HG02885 (cell line): ENCODE measurements at regions not wholly inside any gene's neighbourhood (a gene's known extent, or its start where the extent isn't known, plus 50 kb on each side); places are given as distances from the start of the nearest gene placed in this dataset.

Experiments
- ATAC-seq: cut with Tn5 transposase; IDR thresholded peaks from one replicate; pipeline ENCODE4 v1.9.1; 2021; ENCODE audit warnings: mild to moderate bottlenecking; ENCODE audit not compliant: unreplicated experiment, poor library complexity

DNA sequence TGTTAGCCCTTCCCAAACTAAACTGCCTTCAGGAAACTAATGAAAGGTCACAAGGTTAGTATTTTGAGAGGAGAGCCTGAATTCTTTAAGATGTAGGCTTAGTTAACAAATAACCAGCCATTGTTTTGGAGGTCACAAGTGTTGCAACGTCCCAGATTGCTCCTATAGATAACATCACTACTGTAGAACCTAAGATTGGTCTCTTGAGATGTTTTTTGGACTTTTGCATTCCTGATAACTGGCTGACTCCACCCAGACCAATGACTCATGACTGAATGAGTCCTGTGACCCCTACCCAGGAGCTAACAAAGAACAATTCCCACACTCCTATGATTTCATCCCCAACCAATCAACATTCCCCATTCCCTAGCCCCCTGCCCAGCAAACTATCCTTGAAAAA, 178.8 kb downstream of the SCP2D1 start:
- no peak for ATAC-seq

DNA sequence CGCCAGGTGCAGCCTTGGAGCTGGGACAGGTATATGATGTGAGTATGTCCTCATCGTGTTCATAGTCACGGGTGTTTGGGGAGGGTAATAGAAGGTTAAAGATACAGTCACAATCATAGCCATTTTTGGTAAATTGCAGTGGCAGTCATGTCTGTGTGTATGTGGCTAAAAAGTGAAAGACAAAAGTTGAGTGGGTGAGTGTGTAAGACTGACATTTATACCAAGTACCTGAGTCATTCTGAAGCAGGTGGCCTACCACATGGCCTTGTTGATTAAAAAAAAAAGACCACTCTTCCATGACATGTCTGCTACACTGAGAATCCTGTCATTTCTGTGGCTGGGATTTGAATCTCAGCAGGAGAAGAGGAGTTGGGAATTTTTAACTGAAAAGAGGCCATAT, 181.9 kb downstream of the SCP2D1 start:
- no peak for ATAC-seq

DNA sequence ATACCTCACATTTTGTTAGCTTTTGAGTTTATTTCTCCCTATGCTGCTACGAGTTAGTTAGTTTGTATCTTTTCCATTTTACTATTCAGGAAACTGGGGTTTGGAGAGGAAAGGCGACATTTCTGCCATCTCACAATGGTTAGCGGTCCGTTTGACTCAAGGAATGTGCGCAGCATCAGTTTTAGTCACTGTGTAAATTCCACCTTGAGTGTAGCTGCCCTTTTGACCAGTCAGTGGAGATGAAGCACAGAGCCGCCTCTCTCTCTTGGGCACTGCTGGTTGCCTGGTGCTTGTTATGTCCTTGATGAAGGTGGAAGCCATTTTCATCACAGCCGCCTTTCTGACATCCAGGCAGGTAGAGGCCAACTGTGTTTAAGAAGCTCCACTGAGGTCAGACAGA, 185.5 kb downstream of the SCP2D1 start:
- no peak for ATAC-seq

DNA sequence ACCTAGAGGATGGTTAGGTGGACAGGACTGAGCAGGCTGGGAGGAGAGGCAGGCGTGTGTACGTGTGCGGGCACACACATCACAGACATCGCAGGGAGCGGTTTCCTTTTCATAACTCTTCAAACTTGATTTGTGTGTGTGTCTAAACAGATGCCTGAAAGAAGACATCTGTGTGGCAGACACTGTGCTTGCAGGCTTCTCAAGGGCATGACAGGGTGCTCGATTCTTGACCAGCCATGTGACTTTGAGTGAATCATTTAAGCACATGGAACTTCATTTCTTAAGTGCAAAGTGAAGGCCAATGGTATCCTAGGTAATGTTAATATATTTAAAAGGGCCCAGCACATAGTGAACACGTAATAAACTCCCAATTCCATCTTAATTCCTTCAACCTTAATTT, 186.5 kb downstream of the SCP2D1 start:
- ATAC-seq = no peak

DNA sequence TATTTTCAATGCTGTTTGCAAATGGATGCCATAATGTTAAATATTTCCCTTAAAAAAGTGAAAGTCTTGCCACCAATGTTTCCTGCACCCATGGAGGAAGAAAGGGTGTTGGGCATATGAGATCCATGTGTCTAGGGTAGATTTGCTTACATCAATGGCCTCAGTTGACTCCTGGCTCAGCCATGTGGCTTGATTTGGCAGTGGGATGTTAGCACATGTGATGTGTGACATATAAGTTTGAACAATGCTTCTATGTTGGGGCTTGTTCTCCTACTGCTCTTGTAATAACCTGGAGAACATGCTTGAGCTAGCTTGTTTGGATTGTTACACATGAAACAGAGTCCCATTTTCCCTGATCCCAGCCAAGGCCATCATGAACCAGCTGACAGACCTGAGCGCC, 187.6 kb downstream of the SCP2D1 start:
- no peak for ATAC-seq

DNA sequence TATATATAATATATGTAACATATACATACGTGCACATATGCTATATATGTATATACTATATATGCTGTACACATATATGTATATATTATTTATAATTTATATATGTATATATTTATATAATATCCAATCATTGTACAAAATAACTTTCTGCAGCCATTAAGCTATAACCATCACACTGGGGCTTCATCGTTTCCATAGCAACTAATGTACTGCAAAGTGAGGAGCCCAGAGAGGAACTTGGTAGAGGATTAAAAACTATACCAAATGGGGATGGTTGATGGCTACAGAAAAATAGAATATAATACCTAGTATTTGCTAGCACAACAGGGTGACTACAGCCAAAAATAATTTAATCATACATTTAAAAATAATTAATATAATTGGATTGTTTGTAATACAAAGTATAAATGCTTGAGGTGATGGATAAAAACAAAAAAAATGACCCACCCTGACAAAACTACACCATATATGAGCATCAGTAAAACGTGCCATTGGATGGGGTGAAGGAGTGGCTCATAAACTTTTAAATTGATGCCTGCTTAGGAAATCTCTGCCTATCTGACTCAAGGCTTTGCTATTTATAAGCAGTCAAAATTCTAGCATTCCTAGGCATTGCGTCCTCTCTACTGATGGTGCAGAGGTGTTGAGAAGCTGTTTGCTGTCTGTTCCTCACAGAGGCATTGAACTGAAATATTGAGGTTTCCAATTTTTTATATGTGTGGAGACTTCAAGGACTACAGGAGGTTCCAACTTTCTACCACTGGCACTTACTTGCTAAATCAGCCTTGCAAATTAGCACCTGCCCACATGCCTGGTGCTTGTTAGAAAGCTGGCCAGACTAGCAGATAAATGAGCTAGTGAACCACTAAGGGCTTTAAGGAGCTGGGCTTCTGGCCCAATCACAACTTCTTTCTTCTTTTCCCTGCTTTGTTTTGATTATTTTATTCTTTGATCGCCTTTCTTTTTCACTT, 190.1 kb downstream of the SCP2D1 start:
- ATAC-seq = no peak

DNA sequence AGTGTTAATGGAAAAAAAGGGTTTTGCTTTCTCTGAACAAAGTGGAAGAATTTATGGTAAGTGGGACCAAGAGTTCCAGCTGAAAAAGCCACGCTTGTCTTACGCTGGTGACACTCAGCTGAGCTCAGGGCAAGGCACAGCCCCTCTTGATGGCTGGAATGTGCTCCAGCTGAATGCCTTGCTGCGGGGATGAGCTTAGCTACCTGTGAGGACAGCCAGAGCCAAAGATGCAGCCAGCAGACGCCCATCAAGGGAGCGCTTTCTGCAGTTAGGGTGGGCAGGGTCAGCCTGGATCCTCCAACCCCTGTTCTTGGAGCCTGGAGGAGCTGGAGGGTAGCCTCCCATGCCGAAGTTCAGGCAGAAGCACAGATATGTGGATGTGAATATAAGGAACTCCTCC, 191.4 kb downstream of the SCP2D1 start:
- no peak for ATAC-seq

DNA sequence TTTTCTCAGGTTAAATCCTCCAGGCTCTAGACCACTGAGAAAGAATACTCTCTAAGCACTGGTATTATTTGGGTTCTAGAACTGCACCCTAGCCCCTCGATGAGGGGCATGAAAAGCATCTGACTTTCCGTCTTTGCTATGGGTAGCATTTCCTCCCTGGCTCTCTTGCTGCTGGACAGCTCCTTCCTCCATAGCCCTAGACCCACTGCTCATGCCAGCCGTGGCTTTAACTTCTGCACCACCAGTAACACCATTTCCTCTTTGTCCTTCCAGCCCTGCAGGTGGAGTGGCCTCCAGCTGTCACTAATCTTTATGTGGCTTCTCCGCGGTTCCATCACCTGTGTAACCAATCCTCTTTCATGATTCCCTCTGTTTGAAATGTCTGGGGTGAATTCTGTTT, 194.9 kb downstream of the SCP2D1 start:
- no peak for ATAC-seq

DNA sequence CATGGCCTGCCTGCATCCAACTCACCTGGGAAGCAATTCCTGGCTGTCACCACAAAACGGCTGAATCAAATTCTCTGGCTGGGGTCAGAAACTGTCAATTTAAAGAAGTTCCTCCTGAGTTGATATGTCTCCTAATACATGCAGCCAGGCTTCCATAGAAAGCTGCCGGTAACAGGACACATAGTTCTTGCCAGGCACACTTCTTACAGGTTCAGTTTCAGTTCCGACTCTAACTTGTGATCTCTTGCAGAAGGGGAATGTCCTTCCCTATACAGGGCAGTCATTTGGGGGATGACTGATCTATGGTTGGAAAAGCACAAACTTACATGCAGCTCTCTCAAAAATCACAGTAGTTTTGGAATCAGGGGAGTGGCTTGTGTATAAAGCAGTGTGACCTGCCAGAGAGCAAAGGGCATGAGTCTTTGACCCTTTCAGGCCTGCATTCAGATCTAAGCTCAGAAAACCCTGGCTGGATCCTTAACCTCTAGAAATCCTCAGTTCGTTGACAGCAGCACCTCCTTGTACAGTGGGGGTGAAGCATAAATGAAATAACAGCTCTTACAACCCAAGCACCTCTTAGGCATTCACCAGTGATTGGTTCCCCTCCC, 195.6 kb downstream of the SCP2D1 start:
- peak; percentile 66 for ATAC-seq

DNA sequence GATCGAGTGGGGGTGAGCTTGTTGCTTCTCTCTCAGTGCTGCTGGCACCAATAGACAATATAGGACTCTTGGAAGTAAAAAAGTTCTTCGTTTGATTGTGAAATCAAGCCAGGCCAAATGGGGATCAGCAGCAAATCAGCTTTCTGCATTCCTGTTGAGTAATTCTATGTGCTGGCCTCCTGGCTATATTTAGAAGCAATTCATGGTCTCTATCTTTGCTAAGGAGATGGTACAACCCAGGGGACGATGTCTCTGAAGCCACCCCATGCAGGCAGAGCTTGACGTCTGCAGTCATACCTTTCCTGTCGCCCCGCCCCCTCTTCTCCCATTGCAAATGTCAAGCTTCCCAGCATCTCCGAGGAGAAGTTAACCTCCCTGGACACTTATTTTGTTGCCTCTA, 199.1 kb downstream of the SCP2D1 start:
- ATAC-seq = no peak

DNA sequence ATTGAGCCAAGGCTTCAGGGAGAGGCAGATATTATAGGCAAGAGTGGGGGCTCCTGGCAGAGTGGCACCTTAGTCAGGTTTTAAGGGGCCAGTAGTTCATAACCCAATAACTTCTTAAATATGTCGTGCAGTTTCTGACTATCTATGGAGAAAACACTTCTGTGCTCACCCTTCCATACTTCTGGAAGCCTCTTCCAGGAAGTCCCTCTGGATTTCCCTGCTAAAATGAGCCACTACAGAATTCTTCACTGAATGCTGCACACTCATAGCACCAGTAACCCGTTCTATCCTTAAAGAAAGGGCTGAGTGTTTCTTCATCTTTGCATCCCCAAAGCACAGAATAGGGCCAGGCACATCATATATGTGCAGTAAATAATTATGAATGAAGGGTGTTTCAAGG, 198.5 kb upstream of the SLC24A3 start:
- ATAC-seq = no peak

DNA sequence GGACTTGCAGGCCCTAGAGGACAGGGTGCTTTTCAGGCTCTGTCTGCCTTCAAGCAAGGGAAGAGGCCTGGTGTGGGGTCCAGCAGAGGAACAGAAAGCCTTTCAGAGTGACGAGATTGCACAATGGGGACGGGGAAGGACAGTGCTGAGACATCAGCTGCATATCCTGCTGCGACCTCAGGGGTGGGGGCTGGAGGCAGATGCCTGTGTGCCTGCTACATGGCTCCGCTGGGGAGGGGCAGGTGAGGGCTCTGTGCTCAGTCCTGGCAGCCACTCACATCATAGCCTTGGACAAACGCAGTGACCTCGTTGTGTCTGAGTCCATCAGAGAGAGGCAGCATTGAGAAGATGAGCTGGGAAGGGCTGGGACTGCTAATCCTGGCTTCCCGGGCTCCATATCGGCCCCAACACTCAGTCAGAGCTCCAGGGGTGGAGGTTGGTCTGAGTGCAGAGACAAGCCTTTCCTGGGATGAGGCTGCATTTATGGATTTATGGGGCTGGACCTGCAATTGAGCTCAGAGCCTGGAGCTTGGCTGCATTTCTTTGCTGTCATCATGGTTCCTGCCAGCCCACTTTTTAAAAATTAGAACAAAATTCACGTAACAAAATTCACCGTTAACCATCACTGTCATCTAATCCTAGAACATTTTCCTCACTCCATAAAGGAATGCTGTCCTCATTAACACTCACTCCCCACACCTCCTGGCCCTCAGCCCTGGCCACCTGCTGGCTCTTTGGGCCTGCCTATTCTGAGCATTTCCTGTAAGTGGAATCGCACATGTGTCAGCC, 196.9 kb upstream of the SLC24A3 start:
- no peak for ATAC-seq

DNA sequence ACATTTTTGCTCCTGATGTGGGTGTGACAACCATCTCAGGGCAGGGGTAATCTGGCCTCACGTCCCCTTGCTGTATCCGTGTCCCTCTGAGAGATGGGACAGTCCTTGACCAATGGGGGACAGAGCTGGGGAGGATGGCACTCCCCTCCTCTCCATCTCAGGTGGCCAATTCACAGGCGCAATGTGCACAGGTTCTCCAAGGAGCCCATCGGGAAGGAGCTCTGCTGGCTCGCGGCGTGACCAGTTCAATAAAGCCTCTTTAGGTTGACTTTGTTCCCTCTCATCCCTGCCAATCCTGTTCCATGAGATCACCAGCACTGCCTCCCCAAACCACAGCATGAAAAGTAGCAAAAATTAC, 196.3 kb upstream of the SLC24A3 start:
- no peak for ATAC-seq

DNA sequence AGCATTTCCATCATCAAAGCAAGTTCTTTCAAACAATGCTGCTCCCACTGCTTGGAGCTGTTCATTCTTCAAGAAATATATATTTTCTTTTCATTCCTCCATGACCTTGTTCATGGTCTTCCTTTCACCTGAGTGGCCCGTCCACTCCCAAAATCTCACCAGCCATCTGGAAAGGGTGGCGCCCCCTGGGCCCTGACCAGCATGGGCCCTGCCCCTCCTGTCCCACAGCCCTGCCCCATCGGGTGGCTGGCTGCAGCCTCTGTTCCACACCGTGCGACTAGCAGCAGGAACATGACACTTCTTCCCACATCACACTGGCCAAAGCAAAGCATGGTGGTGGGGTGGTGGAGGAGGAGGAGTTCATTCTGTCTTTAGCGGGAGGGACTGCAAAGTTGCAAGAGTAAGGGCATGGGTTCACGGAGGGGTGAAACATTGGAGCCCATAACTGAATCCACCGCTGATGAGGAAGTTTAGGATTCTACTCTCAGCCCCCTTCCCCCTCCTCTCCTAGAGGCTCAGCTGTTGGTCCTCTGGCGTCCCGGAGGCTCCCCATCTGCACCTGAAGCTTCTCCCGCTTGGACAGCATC, 195.2 kb upstream of the SLC24A3 start:
- no peak for ATAC-seq

DNA sequence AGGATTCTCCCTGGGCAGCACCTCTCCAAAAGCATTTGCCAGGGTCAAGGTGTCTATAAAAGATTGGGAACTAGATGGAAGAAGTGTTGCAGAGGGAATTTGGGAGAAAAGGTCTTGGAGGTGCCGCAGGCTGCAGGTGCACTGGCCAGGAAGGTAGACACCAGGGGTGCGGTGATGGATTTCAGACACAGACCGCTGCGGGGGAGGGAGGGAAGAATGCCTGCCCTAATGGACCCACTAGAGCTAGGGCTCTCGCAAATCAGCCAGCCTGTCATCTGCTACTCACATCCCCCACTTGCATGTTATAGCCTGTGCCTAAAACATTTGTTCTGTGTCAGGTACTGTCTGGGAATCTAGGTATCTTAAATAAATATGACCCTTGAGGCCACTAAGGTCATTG, 193.6 kb upstream of the SLC24A3 start:
- no peak for ATAC-seq

DNA sequence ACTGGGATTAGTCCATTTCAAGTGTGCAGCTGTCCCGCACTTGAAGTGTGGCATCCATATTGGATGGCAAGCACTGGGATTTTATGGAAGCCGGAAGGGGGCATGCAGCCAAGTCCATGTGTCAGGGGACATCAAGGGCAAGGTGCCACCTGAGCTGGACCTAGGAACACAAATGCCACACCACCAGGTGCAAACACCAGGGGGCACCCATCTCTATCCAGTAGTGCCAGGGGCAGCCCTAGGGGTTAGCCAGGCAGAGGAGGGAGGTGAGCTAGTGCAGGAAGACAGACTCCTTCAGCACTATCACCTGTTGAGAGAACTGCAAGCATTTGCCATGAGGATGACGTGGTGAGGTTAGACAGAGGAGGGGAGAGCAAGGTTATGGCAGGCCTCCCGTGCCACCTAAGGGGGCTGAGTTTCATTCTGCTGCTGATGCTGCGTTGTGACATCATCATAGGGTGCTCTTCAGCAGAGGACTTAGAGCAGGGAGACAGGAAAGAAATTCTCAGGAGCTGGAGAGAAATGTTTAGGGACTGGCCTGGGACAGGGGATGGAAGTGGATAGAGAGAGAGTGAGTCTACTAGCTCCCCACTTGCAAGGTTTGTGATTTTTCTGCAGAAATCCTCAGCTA, 192.6 kb upstream of the SLC24A3 start:
- no peak for ATAC-seq

DNA sequence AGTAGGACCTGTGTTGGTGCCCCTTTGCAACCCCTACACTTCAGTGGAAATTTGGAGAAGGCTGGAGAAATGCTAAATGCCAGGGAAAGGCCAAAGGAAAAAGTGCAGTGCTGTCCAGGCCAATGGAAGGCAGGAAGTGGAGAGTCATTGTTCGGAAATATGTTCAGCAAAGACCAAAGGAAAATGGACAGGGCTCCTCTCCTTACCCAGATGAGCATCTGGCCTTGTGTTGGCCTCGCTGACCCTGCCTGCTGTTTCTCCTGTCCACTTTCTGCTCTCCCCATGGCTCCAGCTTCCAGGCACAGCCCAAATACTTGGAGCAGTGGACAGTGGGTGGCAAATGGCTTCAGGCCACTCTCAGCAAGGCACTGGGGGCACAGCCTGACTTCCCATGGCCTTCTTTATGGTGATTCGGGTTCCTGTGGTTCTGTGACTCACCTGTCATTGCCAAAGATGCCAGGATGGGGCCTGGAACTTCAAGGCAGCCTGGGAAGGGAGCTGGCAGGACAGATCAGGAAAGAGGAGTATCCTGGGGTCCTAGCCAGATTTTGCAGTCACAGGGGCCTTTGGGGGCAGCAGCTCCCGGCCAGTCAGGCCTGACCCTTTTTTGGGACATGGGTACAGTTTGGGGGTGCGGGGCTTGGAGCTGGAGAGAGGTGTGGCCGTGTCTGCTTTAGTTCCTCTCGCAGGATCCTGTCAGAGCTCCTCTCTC, 190.9 kb upstream of the SLC24A3 start:
- no peak for ATAC-seq

DNA sequence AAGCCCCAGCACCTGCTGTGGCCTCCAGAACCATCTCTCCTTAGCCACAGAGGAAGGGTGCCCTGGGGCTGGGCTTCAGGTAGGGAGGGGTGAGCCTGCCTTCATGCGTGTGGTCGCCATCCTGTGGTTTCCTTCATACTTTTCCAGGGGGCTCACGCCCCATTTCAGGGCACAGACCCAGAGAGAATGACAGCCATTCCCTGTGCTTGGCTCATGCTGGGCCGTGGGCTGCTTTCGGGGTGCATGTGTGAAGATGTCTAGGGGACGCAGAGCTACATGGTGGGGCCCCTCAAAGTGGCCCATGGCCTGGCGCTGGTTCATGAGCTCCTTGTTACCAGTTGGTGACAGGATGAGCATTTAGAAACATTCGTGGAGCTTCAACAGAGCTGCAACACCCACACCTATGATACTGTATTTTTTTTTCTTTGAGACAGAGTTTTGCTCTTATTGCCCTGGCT, 190.3 kb upstream of the SLC24A3 start:
- ATAC-seq = no peak

DNA sequence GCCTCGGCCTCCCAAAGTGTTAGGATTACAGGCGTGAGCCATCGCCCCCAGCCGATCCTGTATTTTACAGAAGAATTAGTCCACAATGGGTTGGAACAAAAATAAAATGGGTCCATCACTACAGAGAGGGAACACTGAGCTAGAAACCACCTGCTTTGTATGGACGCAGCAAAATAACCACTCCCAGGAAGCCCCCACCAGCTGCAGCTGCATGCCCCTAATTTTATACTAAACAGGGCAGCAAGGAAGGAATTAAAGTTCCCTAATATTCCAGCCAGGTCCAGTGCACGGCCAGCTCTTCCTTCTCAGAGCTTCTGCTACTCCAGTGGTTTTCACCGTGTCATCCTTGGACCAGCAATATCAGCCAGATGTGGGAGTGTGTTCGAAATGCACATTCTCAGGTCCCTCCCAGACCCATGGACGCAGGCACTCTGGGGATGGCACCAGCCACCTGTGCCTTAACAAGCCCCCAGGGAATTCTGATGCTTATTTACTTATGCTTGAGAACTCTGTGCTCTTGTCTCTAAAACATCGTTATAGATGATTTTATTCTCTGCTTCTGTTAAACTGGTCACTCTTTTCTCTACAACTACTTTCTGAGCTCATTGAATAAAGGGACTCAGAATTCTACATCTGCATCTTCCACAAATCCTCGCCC, 189.5 kb upstream of the SLC24A3 start:
- ATAC-seq = no peak
